HUES64 (cell line): ENCODE measurements at regions not wholly inside any gene's neighbourhood (a gene's known extent, or its start where the extent isn't known, plus 50 kb on each side); places are given as distances from the start of the nearest gene placed in this dataset.

Experiments
- H3K27ac ChIP-seq: 2 replicates; pipeline ENCODE4 v1.7.0; 2013; ENCODE audit warnings: low read depth, low read length, inconsistent platforms
- H3K27me3 ChIP-seq: 2 replicates; pipeline ENCODE4 v1.6.1; 2013; ENCODE audit warnings: mild to moderate bottlenecking, low read length; ENCODE audit not compliant: insufficient read depth
- H3K36me3 ChIP-seq: 2 replicates; pipeline ENCODE4 v1.6.1; 2013; ENCODE audit warnings: mild to moderate bottlenecking, low read length; ENCODE audit not compliant: insufficient read depth
- H3K4me1 ChIP-seq: 2 replicates; pipeline ENCODE4 v1.6.1; 2013; ENCODE audit warnings: mild to moderate bottlenecking, low read length, moderate library complexity; ENCODE audit not compliant: insufficient read depth
- H3K4me3 ChIP-seq: 2 replicates; pipeline ENCODE4 v1.5.1; 2013; ENCODE audit warnings: mild to moderate bottlenecking, low read length, moderate library complexity
- H3K9ac ChIP-seq: 2 replicates; pipeline ENCODE4 v1.6.1; 2013; ENCODE audit warnings: mild to moderate bottlenecking, low read depth, low read length
- H3K9me3 ChIP-seq: 2 replicates; pipeline ENCODE4 v1.6.1; 2013; ENCODE audit warnings: low read depth, low read length; ENCODE audit not compliant: insufficient read depth
- WGBS: fragments of 150-250, 120-280 bp; methylation state at CpG from one replicate; pipeline ENCODE4 v1.1.7; 2013; ENCODE audit warnings: missing lambda C conversion rate; 5-methylcytosine and 5-hydroxymethylcytosine counted together

DNA sequence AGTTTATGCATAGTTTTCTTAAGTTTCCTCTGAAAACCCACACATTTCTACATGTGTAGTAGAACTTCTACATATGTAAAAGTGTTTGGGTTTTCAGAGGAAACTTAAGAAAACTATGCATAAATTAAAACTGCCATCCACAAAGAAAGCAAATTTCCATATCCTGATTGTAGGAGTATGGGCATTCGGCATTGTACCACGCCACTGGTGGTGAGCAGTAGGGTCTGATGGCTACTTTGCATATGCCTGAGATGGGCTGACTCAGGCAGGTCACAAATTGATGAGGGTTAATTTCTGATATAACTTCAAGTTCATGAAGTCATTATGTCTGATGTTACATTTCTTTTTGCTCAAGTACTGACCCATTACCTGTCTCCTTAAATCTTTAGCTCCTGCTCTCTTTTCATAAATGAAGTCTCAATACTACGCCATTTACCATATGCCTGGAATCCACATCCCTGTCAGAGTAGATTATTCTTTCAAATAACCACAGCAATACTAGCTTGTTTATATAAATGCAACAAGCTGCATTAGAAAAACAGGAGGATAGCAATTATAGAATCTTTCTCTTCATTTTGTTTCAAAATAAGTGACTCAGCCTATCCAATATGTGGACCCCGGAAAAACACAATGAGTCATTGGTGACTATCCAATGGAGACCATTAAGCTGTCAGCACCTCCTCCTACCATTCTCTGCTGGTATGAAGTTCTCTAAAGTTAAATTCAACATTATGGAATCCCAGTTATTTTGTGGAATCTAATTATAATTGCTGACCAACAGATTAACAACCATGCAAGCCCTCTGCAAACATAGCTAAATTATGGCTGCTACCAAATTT lies 355.2 kb upstream of the UBE2E3 start:
- H3K27ac ChIP-seq = no peak overlapping the region
- no peak overlapping the region for H3K9ac ChIP-seq
- H3K4me1 ChIP-seq = no peaks in the 10 kb centered on the region
- no peaks in the 10 kb centered on the region for H3K36me3 ChIP-seq
- WGBS = 92% methylated on average over 4 of the region's 4 CpGs
- no peaks in the 10 kb centered on the region for H3K27me3 ChIP-seq
- no peak overlapping the region for H3K4me3 ChIP-seq
- no peaks in the 10 kb centered on the region for H3K9me3 ChIP-seq

DNA sequence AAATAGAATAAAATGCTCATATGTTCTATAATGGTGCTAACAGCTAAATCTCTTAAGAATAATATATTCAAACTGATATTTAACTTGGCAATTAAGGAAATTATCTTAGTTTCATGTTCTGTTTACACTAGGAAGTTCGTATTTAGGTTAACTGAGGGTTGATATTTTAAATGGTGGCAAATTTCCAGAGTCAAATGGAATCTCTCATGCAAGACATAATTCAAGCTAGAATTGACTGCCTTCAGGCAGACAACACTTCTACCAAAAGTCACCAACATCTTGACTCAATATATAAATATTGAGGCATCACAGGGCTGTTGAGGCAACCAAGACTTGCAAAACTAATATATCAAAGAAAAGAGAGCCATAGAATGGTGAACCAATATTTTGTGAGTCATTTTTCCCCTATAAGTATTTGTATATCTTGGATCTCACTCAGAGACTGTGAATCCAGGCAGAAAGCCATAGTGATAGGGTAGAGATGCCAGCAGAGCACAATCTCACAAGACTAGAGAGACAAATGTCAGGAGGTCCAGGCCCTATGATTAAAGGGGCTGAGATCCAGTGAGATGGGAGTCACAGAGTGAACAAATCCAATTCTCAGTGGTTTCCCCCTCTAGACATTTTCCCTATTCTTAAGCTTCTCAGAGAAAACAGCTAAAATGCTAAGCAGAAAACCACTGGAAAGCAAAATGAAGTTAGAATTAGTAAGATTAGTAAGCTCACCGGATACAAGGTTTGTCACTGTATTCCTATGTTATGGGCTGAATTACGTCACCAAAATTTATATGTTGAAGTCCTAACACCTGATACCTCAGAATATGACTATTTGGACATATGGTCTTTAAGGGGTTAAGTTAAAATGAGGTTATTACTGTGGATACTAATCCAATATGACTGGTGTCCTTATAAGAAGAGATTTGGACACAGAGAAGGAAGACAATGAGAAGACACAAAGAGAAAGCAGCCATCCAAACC lies 358.2 kb upstream of the UBE2E3 start:
- Histone ChIP-seq H3K27ac (no peak overlapping the region), H3K4me3 (no peak overlapping the region)
- 97% methylated on average over 3 of the region's 3 CpGs for WGBS

DNA sequence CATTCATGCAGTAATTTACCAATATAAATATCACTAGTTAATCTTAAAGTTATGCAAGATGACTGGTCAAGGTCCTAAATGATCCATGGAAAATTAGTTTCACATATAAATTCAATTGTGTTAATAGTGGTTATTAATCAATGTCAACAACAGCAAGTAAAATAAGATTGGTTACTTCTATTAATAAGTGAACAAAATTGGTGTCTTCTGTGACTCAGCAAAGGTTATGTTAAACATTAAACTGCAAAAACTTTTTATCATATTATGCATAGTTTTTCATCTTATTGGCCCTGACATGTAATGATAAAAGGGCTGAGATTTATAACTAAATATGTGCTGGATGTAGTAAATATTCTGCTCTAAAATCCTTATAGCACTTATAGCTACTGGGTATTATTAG lies 359.0 kb upstream of the UBE2E3 start:
- H3K4me3 ChIP-seq = no peak overlapping the region
- no peaks in the 10 kb centered on the region for H3K36me3 ChIP-seq
- H3K27me3 ChIP-seq = no peaks in the 10 kb centered on the region
- no peaks in the 10 kb centered on the region for H3K4me1 ChIP-seq
- H3K9me3 ChIP-seq = no peaks in the 10 kb centered on the region
- no peak overlapping the region for H3K27ac ChIP-seq
- H3K9ac ChIP-seq = no peak overlapping the region

More for the DNA sequence above, 358.2 kb upstream of the UBE2E3 start:
- H3K27me3 ChIP-seq = no peaks in the 10 kb centered on the region
- no peaks in the 10 kb centered on the region for H3K36me3 ChIP-seq
- H3K4me1 ChIP-seq = no peaks in the 10 kb centered on the region
- H3K9ac ChIP-seq = no peak overlapping the region
- no peaks in the 10 kb centered on the region for H3K9me3 ChIP-seq

DNA sequence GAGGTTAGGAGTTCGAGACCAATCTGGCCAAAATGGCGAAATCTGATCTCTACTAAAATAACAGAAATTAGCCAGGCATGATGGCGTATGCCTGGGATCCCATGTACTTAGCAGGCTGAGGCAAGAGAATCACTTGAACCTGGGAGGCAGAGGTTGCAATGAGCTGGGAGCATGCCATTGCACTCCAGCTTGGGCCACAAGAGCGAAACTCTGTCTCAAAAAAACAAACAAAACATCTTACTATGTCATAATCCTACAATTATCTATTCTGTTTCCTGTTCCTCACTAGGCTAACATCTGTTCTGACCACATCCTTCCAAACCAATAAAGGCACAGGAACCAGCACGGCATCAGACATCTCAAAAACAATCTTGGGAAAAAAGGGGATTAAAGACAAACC lies 361.8 kb upstream of the UBE2E3 start:
- Histone ChIP-seq H3K27me3 (no peaks in the 10 kb centered on the region), H3K4me1 (no peaks in the 10 kb centered on the region), H3K4me3 (no peak overlapping the region), H3K9me3 (no peaks in the 10 kb centered on the region), H3K9ac (no peak overlapping the region), H3K36me3 (no peaks in the 10 kb centered on the region), H3K27ac (no peak overlapping the region)
- WGBS = 94% methylated on average over 5 of the region's 5 CpGs

DNA sequence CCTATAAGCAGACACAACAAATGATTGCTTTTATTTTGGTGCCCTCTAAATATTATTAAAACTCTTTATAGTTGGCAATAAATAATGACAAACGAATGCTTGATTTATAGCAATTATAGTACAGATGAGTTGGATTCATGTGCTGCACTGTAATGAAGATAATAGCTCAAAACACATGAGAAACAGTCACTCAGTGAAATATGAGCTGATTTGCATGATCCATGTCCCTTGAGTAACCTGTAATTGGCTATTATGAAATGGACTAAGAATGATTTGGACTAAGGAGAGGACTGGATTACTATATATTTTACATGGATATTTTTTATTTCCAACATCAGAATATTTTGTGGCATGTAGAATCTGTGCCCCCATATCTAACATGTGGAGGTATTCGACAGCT lies 365.6 kb upstream of the UBE2E3 start:
- Histone ChIP-seq H3K4me1 (no peaks in the 10 kb centered on the region), H3K9ac (no peak overlapping the region), H3K27me3 (no peaks in the 10 kb centered on the region), H3K36me3 (no peaks in the 10 kb centered on the region), H3K27ac (no peak overlapping the region), H3K9me3 (no peaks in the 10 kb centered on the region), H3K4me3 (no peak overlapping the region)
- 84% methylated on average over 2 of the region's 2 CpGs for WGBS

DNA sequence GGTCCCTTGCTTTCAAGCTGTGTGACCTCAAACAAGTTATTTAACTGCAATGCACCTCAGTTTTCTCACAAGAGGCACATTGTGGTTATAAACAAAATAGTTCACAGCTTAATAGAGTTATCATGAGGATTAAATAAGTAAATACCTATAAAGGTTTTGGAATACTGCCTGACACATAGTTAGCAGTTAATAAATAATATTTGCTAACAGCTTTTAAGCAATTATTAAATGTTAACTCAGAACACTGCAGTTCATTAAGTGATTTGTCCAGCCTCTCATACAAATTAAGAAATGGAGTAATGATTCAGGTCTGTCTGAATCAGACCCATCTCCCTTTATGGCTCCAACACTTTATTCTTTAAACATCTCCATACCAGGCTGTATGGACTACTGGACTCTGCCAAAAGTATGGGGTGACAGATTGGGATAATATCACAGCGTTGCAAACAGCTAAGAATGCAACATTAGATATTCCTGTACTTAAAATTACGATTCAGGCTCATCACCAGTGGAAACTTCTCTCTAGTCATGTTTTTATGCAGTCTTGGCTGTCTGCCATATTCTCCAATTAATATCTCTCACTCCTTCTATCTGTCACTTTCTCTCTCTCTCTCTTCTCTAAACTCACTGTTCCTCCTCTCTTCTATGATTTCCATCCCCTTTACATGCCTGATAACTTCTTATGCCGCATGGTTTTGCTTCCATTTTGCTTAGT lies 370.6 kb upstream of the UBE2E3 start:
- no peak overlapping the region for H3K9ac ChIP-seq
- H3K36me3 ChIP-seq = no peaks in the 10 kb centered on the region
- no peak overlapping the region for H3K4me3 ChIP-seq
- no peak overlapping the region for H3K27ac ChIP-seq
- 97% methylated on average over 3 of the region's 3 CpGs for WGBS
- H3K27me3 ChIP-seq = no peaks in the 10 kb centered on the region
- H3K4me1 ChIP-seq = no peaks in the 10 kb centered on the region
- no peaks in the 10 kb centered on the region for H3K9me3 ChIP-seq

DNA sequence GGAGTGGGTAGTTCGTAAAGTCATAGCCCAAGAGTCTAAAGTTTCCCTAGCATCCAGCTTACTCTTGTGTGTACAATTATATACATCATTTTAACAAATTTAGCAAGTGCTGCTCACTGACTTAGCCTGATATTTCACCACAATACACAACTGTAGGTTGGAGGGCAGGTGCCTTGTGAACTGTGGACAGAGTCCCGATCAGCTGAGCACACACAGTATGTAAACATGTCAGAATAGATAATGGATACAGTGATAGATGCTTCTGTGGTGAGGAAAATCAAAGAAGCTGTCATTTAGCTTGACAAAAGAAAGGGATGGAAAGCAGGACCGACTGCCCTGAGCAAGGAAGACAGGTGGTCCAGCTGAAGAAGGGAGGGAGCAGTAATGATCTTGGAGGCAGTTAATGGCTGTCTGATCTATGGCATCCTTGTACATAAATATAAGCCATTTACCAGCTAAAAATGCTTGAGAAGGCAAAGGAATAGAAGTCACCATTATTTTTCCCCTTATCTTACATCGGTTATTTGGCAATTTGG lies 372.8 kb upstream of the UBE2E3 start:
- no peaks in the 10 kb centered on the region for H3K27me3 ChIP-seq
- no peak overlapping the region for H3K9ac ChIP-seq
- H3K4me1 ChIP-seq = no peaks in the 10 kb centered on the region
- WGBS = 75% methylated on average over 2 of the region's 4 CpGs
- no peaks in the 10 kb centered on the region for H3K36me3 ChIP-seq
- no peak overlapping the region for H3K27ac ChIP-seq
- H3K4me3 ChIP-seq = no peak overlapping the region
- no peaks in the 10 kb centered on the region for H3K9me3 ChIP-seq

DNA sequence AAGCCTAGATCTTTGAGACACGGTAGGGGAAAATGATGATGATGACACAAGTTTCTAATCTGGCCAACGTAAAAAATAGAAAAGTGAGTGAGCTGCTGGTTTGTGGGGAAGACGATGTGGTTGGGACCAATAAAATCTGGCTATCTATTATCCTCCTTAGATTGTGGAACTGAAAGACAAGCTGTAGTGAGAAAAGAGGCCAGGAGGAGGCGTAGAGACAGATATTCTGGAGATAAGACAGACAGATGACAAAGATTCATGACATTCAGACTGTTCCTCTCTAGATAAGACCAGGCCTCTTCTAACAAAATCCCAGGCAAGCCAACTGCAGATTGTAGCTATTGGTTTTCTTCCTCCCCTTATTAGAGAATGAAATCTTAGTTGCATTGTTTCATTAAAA lies 376.3 kb upstream of the UBE2E3 start:
- H3K36me3 ChIP-seq = no peaks in the 10 kb centered on the region
- 74% methylated on average over 4 of the region's 4 CpGs for WGBS
- H3K9me3 ChIP-seq = no peaks in the 10 kb centered on the region
- no peaks in the 10 kb centered on the region for H3K27me3 ChIP-seq
- no peak overlapping the region for H3K27ac ChIP-seq
- H3K4me1 ChIP-seq = peaks cover 6% of the 10 kb centered on the region
- H3K9ac ChIP-seq = no peak overlapping the region
- no peak overlapping the region for H3K4me3 ChIP-seq

DNA sequence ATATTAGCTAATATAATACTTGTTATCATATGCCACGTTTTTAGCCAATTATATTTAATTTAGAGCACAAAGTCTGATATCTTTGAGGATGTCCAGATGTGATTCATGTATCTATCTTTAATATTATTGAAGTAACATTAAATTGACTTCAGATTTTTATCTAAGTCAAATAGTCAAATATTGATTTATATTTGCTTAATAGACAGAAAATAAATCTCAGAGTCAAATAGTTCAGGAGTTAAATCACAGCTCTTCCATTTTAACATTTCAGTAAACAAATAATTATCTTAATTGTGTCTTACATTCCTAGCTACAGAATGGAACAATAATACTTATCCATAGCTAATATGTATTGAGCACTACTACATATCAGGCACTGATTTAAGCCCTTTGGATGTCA lies 379.4 kb upstream of the UBE2E3 start:
- H3K4me3 ChIP-seq = no peak overlapping the region
- no peak overlapping the region for H3K9ac ChIP-seq
- H3K4me1 ChIP-seq = peaks cover 6% of the 10 kb centered on the region
- no peaks in the 10 kb centered on the region for H3K9me3 ChIP-seq
- no peaks in the 10 kb centered on the region for H3K27me3 ChIP-seq
- no peaks in the 10 kb centered on the region for H3K36me3 ChIP-seq
- H3K27ac ChIP-seq = no peak overlapping the region
- no CpG with 5 or more reads among the region's 1 CpG for WGBS

DNA sequence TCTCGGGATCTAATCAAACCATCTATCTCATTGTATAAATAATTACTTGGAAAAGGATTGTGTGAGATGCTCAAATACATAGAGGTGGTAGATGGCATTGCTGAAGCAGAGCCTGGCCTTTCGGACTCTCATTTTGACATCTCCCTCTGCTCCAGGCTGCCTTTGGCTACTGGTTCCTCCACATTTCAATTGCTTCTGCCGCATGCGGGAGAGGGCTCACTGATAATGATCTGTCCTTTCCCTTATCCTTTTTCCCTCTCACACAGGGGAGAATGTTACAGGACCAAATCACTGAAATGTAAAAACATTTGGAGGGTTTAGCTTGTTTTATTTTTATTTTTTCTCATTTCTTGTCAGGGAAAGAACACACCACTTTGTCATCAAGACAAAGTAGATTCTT lies 380.6 kb upstream of the UBE2E3 start:
- no peaks in the 10 kb centered on the region for H3K27me3 ChIP-seq
- H3K27ac ChIP-seq = no peak overlapping the region
- H3K4me3 ChIP-seq = no peak overlapping the region
- H3K9ac ChIP-seq = no peak overlapping the region
- no peaks in the 10 kb centered on the region for H3K9me3 ChIP-seq
- H3K4me1 ChIP-seq = peaks cover 6% of the 10 kb centered on the region
- no peaks in the 10 kb centered on the region for H3K36me3 ChIP-seq
- 88% methylated on average over 3 of the region's 4 CpGs for WGBS

DNA sequence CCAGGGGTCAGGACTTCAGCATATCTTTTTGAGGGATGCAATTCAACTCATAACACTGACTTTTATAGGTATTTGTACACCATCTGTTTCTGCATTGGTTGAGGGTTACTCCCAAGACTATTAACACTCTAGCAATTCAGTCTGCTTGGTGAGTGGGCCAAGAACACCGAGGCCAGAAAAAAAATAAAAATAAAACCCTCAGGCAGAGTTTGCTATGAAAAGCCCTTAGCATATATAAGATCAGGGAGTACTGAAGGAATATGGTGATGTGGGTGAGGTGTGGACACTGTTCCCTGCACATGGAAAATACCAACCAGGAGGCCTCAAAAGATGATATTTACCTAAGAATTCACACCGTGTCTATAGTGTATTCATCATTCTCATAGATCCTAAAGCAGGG lies 383.2 kb upstream of the UBE2E3 start:
- 100% methylated on average over 2 of the region's 2 CpGs for WGBS
- Histone ChIP-seq H3K4me3 (no peak overlapping the region), H3K36me3 (no peaks in the 10 kb centered on the region), H3K27ac (no peak overlapping the region), H3K9ac (no peak overlapping the region), H3K9me3 (no peaks in the 10 kb centered on the region), H3K27me3 (no peaks in the 10 kb centered on the region), H3K4me1 (peaks cover 4% of the 10 kb centered on the region)
